NCI-H82 treated with DMSO at 0.1 percent for 48 hours (cell line): ENCODE measurements at regions not wholly inside any gene's neighbourhood (a gene's known extent, or its start where the extent isn't known, plus 50 kb on each side); places are given as distances from the start of the nearest gene placed in this dataset.

Source experiments
- DNase-seq: peaks from one replicate; lab custom pipeline; 2025; ENCODE audit not compliant: unreplicated experiment; lab: John Stamatoyannopoulos, UW

DNA sequence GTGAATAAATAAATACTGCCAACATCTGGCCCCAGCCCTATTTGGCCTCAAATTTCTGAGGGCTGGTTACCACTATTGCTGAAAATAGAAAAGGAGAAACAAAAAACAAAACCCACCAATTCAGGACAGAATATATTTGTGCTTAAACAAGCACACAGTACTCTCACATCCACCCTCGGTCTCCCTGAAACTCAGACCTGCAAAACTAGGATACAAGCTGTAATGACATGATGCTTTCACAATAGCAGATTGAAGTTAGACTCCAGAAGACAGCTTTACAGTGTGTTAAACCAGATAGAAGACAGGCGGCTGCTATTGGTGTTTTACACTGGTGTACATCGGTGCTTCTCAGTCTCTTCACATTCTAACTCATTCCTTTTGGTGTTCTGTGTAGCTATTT, 214.9 kb upstream of the DMRT1 start:
- DNase-seq, result no peak

DNA sequence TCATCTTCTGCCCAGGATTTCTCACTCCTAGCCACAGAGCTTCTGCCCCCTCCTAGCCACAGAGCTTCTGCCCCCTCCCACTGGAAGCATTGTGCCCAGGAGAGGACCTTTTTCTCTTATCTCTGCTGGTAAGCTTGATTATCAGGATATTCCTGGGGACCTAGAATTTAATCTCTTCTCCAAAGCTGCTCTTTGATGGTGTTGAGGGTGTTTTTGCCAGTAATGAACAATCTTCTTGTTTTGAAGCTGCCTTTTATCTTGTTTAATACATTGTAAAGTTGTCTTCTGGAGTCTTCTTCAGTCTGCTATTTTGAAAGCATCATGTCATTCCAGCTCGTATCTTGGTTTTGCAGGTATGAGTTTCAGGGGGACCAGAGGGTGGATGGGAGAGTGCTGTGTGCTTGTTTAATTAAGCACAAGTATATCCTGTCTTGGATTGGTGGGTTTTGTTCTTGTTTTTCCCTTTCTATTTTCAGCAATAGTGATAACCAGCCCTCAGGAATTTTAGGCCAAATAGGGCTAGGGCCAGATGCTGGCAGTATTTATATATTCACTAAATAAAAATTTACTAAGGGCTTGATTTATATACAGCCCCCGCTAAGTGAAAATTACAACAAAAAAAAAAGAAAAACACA, 214.0 kb upstream of the DMRT1 start:
- no peak for DNase-seq

GRCh38 chr9:629146-629545, 212.4 kb upstream of the DMRT1 start:
- DNase-seq, result no peak

GRCh38 chr9:630817-631216, 210.7 kb upstream of the DMRT1 start:
- no peak for DNase-seq

- DNase-seq, result no peak
These were observed 209.9 kb upstream of the DMRT1 start for GRCh38 chr9:631596-631995.

DNA sequence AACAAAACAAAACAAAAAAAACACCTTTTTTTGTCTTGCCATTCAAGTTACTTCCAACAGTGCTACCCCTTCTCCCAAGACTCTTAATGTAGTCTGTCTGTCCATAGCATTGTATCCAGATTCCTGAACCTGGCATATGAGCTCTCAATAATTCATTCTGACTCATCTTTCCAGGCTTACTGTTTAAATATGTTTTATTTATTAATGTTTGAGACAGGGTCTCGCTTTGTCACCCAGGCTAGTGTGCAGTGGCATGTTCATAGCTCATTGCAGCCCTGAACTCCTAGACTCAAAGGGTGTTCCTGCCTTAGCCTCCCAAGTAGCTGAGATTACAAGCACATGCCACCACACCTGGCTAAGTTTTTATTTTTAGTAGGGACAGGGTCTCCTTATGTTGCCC, 208.0 kb upstream of the DMRT1 start:
- no peak for DNase-seq

DNA sequence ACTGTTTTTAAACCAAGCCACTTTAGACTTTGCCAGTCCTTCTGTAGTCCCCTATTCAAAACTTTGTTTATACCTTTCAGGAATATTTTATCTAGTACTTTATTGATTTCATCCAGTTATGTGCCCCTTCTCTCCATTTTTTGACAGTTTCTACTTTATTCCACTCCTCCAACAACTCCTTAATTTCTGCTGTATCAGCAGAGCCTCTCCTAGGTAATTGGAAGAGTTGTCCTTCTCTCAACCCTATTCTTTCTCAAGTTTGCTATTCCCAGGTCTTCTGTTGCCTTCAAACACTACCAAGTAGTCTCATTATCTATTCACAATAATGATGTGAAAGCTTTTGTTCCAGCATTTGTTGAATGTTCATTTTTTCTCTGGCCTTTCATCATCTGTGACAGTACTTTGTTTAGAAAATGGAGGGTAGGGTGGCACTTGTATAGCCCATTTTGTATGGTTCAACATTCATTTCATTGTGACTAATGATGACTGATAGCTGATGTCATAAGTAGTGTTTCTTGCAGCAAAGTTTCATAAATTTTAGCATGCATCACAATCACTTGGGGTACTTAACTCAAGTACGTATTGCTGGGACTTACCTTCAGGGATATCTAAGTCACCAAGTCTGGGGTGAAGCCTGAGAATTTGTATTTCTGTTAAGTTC, 204.4 kb upstream of the DMRT1 start:
- DNase-seq, result no peak

- no peak for DNase-seq
These were observed 203.3 kb upstream of the DMRT1 start for GRCh38 chr9:638152-638551.

GRCh38 chr9:642014-642413, 199.5 kb upstream of the DMRT1 start:
- DNase-seq, result peak; percentile 91

- no peak for DNase-seq
These were observed 197.5 kb upstream of the DMRT1 start for GRCh38 chr9:643966-644365.

- no peak for DNase-seq
These were observed 194.0 kb upstream of the DMRT1 start for GRCh38 chr9:647522-647921.

- DNase-seq, result no peak
These were observed 192.1 kb upstream of the DMRT1 start for GRCh38 chr9:649128-650074.

- no peak for DNase-seq
These were observed 191.1 kb upstream of the DMRT1 start for GRCh38 chr9:650362-650761.

GRCh38 chr9:651371-651770, 190.1 kb upstream of the DMRT1 start:
- DNase-seq, result no peak

DNA sequence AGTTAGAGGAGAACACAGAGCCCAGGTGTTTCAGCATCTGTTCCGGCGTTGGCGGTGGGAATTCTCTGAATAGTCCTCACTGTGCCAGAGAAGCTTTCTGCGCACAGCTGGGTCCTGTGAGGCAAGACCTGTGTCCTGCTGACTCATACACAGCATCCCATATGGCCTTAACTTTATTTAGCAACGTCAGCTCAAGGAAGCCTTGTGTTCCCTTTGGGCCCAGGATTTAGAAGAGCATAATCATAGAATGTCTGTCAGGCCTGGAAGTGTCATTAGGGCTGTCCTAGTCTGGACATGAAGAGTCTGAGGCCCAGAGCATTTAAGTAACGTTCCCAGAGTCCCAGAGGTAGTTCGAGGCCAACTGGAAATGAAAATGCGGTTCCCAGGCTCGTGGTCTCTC, 188.6 kb upstream of the DMRT1 start:
- DNase-seq, result no peak

- no peak for DNase-seq
These were observed 188.1 kb upstream of the DMRT1 start for GRCh38 chr9:653421-653820.

DNA sequence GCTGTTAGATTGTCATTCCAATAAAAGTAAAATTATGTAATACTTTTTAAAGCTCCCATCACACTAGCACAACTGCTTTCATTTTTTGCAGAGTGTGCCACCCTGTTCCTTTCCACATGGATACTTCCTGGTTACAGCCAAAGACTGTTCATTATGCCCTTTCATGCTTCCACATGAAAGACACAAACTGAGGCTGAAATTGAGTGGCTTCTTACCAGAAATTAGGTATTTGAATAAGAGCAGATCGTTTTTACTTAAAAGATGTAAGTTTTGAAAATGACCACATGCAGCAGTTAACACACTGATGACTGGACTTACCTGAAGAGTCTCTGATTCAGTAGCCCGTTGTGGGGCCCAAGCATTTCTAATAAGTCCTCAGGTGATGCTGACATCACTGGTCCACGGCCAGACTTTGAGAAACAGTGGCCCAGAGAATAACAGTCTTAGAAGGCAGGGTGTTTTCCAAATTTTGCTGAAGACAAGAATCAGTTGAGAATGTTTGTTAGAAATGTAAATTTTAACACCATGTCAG, 187.6 kb upstream of the DMRT1 start:
- DNase-seq, result no peak

DNA sequence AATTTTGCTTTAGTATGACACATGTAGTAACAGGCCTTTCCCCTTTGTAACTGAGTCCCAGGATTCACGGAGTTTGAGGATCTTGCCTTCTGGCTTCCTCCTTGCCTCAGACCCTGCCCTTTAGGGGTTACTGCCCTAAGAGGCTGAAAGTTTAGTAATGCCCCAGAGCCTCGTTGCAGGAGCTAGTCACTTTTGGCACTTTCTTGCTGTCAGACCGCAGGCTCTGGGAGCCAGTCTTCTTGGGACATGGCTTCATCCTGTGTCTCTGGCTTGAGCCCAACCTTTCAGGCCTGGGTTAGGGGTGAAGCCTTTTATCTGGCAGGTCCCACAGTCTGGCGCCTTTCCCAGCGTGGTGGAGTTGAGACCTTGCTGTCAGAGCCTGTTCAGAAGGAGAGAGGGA, 185.6 kb upstream of the DMRT1 start:
- DNase-seq, result no peak

GRCh38 chr9:656926-657568, 184.4 kb upstream of the DMRT1 start:
- DNase-seq, result no peak

GRCh38 chr9:659286-659685, 182.2 kb upstream of the DMRT1 start:
- DNase-seq, result no peak

- DNase-seq, result no peak
These were observed 181.3 kb upstream of the DMRT1 start for GRCh38 chr9:660227-660626.
